AG10803 (cell line): ENCODE measurements at regions not wholly inside any gene's neighbourhood (a gene's known extent, or its start where the extent isn't known, plus 50 kb on each side); places are given as distances from the start of the nearest gene placed in this dataset.

Source experiments
- DNase-seq: peaks from one replicate; pipeline ENCODE4 v3.0.0; 2010; ENCODE audit warnings: low read depth
- H3K4me3 ChIP-seq: 2 replicates; pipeline ENCODE4 v1.5.1; 2011; ENCODE audit warnings: mild to moderate bottlenecking, low read length, control low read depth
- CTCF ChIP-seq: conservative IDR thresholded peaks from 2 replicates; pipeline ENCODE4 v1.5.1; 2011; ENCODE audit warnings: mild to moderate bottlenecking, low read length, control low read depth, inconsistent platforms

GRCh38 chr7:36048141-36048901 is 104.7 kb upstream of the EEPD1 start:
- no peak overlapping the region for H3K4me3 ChIP-seq
- peak; percentile 97 for DNase-seq
- no peak for TF ChIP-seq CTCF

GRCh38 chr7:36048902-36049240 is 104.2 kb upstream of the EEPD1 start:
- peak; percentile 64 for DNase-seq

GRCh38 chr7:36051501-36051900 is 101.6 kb upstream of the EEPD1 start:
- no peak for DNase-seq
- H3K4me3 ChIP-seq = no peak overlapping the region
- no peak for TF ChIP-seq CTCF

More at GRCh38 chr7:36048902-36049240, 104.2 kb upstream of the EEPD1 start:
- no peak overlapping the region for H3K4me3 ChIP-seq
- TF ChIP-seq CTCF = no peak

GRCh38 chr7:36053589-36053988 is 99.5 kb upstream of the EEPD1 start:
- no peak for DNase-seq

GRCh38 chr7:36054637-36055036 is 98.4 kb upstream of the EEPD1 start:
- DNase-seq = no peak
- H3K4me3 ChIP-seq = no peak overlapping the region
- no peak for TF ChIP-seq CTCF

More at GRCh38 chr7:36053589-36053988, 99.5 kb upstream of the EEPD1 start:
- H3K4me3 ChIP-seq = no peak overlapping the region
- no peak for TF ChIP-seq CTCF

- TF ChIP-seq CTCF = no peak
- no peak for DNase-seq
- no peak overlapping the region for H3K4me3 ChIP-seq
These were observed 97.8 kb upstream of the EEPD1 start for GRCh38 chr7:36055207-36055606.

GRCh38 chr7:36057323-36057722 is 95.7 kb upstream of the EEPD1 start:
- no peak for DNase-seq
- no peak overlapping the region for H3K4me3 ChIP-seq
- TF ChIP-seq CTCF = no peak
